Ishikawa (cell line): ENCODE measurements at regions not wholly inside any gene's neighbourhood (a gene's known extent, or its start where the extent isn't known, plus 50 kb on each side); places are given as distances from the start of the nearest gene placed in this dataset.

Experiments
- EP300 ChIP-seq: IDR thresholded peaks from 2 replicates; pipeline ENCODE4 v1.6.1; 2012; ENCODE audit warnings: borderline replicate concordance
- RAD21 ChIP-seq: IDR thresholded peaks from 2 replicates; pipeline ENCODE4 v1.6.1; 2012; ENCODE audit warnings: low read depth
- TF ChIP-seq, protein P1 (sequence below): IDR thresholded peaks from 2 replicates; pipeline ENCODE4 v1.6.1; 2012

DNA sequence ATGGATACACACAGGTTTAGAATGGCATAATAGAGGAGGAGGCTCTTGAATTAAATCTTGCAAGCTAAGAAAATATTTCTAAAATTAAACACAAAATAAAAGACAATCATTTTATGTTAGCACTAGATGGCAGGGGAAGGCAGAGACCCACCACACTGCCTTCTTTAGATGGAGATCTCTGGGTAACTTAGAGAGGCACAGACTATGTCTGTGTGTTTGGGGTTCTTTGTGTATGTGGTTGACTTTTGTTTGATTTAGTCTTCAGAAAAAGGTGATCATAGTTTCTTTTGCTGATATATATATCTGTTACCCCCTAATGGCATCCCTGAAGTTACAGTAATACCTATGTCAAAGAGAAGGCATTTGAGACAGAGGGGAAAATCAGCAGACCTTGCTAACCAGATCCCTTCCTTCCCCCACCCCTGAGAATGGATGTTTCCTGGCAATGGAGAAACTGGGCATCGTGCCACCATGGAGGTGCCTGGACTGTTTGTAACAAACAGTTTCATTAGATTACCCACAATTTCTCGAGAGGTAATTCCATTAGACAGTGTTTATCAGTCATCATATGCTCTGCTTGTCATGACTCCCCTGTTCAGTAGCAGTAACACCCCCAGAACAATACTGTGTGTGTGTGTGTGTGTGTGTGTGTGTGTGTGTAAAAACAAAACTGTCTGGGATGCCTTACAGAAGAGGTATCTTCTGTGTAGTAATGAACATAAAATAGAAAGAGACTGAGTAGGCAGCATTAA is 228.3 kb upstream of the DEPDC1 start:
- TF ChIP-seq, protein P1, sequence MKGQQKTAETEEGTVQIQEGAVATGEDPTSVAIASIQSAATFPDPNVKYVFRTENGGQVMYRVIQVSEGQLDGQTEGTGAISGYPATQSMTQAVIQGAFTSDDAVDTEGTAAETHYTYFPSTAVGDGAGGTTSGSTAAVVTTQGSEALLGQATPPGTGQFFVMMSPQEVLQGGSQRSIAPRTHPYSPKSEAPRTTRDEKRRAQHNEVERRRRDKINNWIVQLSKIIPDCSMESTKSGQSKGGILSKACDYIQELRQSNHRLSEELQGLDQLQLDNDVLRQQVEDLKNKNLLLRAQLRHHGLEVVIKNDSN = no peak
- no peak for TF ChIP-seq RAD21
- TF ChIP-seq EP300 = no peak
